ENCODE measurements at regions not wholly inside any gene's neighbourhood (a gene's known extent, or its start where the extent isn't known, plus 50 kb on each side); places are given as distances from the start of the nearest gene placed in this dataset.

DNA sequence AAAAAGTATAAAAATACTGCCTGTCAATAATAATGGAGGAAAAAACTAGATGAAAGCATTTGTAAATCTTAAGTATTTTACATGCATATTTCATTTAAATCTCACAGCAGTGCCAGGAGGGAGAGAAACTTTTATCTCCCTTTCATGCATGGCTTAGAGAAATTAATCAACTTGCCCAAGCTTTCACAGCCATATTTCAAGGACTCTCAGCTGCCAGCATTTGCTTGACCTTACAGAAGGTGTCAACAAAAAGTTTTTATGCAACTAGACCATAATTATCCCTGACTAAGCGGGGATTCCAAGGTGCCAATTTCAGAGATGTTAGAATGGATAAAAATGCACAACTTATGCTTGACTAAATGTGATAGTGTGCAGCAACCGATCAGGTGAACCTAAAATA, 125.4 kb downstream of the ZFAND4 start (continued):
- TF ChIP-seq FIP1L1 (IDR thresholded peaks at IDR 0.05; ENCODE audit: low read depth, low read length, poor library complexity, severe bottlenecking): no peak
- TF ChIP-seq ZNF449 (CRISPR knock-in tag; IDR thresholded peaks at IDR 0.05): no peak
- TF ChIP-seq, protein P1, sequence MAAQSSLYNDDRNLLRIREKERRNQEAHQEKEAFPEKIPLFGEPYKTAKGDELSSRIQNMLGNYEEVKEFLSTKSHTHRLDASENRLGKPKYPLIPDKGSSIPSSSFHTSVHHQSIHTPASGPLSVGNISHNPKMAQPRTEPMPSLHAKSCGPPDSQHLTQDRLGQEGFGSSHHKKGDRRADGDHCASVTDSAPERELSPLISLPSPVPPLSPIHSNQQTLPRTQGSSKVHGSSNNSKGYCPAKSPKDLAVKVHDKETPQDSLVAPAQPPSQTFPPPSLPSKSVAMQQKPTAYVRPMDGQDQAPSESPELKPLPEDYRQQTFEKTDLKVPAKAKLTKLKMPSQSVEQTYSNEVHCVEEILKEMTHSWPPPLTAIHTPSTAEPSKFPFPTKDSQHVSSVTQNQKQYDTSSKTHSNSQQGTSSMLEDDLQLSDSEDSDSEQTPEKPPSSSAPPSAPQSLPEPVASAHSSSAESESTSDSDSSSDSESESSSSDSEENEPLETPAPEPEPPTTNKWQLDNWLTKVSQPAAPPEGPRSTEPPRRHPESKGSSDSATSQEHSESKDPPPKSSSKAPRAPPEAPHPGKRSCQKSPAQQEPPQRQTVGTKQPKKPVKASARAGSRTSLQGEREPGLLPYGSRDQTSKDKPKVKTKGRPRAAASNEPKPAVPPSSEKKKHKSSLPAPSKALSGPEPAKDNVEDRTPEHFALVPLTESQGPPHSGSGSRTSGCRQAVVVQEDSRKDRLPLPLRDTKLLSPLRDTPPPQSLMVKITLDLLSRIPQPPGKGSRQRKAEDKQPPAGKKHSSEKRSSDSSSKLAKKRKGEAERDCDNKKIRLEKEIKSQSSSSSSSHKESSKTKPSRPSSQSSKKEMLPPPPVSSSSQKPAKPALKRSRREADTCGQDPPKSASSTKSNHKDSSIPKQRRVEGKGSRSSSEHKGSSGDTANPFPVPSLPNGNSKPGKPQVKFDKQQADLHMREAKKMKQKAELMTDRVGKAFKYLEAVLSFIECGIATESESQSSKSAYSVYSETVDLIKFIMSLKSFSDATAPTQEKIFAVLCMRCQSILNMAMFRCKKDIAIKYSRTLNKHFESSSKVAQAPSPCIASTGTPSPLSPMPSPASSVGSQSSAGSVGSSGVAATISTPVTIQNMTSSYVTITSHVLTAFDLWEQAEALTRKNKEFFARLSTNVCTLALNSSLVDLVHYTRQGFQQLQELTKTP (IDR thresholded peaks at IDR 0.05; ENCODE audit: low read depth in 1 of 2, partially characterized antibody in 2 of 2): no peak
- TF ChIP-seq ZSCAN29 (IDR thresholded peaks at IDR 0.05): no peak

- WGBS (ENCODE audit: insufficient coverage, low coverage, missing lambda C conversion rate): 100% methylated on average over 1 of the region's 1 CpG
- no peak for TF ChIP-seq CEBPG (CRISPR knock-in tag; IDR thresholded peaks at IDR 0.05)
- peak; percentile 34 to 37; a peak in 2 of 4 replicates for TF ChIP-seq CEBPG (tag; conservative IDR thresholded peaks at IDR 0.05 in 1 of 2, IDR thresholded peaks at IDR 0.05 in 1 of 2)
- no peak for TF ChIP-seq BCL6 (CRISPR knock-in tag; IDR thresholded peaks at IDR 0.05)
- TF ChIP-seq CEBPB (tag; IDR thresholded peaks at IDR 0.05): peak; percentile 46; the same call in 1 of the 2 replicates
- no peak for TF ChIP-seq SAP30 (IDR thresholded peaks at IDR 0.05; ENCODE audit: borderline replicate concordance, insufficient read depth, low read depth, low read length, poor library complexity, severe bottlenecking)
- Histone ChIP-seq H3K4me3 (no peak overlapping the region), H3K79me2 (ENCODE audit: control insufficient read depth, insufficient read depth, low read length) (peaks cover 8% of the 10 kb centered on the region), H2AFZ (ENCODE audit: low read depth, low read length) (no peak overlapping the region), H3K27me3 (ENCODE audit: control insufficient read depth in 2 of 2, insufficient read depth in 2 of 2, low read length in 2 of 2) (no peaks in the 10 kb centered on the region), H3K9ac (ENCODE audit: insufficient read depth in 1 of 2, low read depth in 2 of 2, low read length in 2 of 2) (no peak overlapping the region), H3K9me1 (ENCODE audit: control insufficient read depth, insufficient read depth, low read length) (no peaks in the 10 kb centered on the region), H3K9me3 (replicated peaks; ENCODE audit: control insufficient read depth, insufficient read depth, low read depth, low read length) (no peaks in the 10 kb centered on the region), H3K4me2 (ENCODE audit: insufficient read depth, low read length) (no peak overlapping the region), H3K4me1 (replicated peaks in 1 of 2; ENCODE audit: control insufficient read depth in 2 of 2, insufficient read depth in 2 of 2, low read length in 2 of 2) (peaks cover 5 to 12% of the 10 kb centered on the region in 2 experiments), H3K36me3 (ENCODE audit: control insufficient read depth, insufficient read depth, low read length) (no peaks in the 10 kb centered on the region; the same call in 2 of the 3 replicates), H3K27ac (ENCODE audit: extremely low read depth, low read depth, low read length) (no peak overlapping the region), H4K20me1 (replicated peaks; ENCODE audit: control insufficient read depth, insufficient read depth, low read length) (no peaks in the 10 kb centered on the region)
- ChIA-PET CTCF (ENCODE audit: low intra/inter-chr PET ratio) (no interaction called here), POLR2A (interaction anchor here (1.5 to 2.3 kb wide), 3 partner anchors 10 to 13 kb away, joined by 4 to 11 read pairs (median 7); a partner anchor contains a TSS)
- ATAC-seq (no peak), FAIRE-seq (no peak), DNase-seq (ENCODE audit: extremely low read depth in 1 of 4, low spot score in 3 of 4) (no peak)
- intact Hi-C loops (cut with micrococcal nuclease): no loop called here
- in situ Hi-C loops (cut with MboI): no loop called here
- no TSS peak for BruUV-seq (replicated peaks)
These were observed 127.4 kb downstream of the ZFAND4 start for GRCh38 chr10:45545150-45545549.

All from K562 (cell line).